NCI-H1092 treated with DMSO at 0.1 percent for 48 hours (cell line): ENCODE measurements at regions not wholly inside any gene's neighbourhood (a gene's known extent, or its start where the extent isn't known, plus 50 kb on each side); places are given as distances from the start of the nearest gene placed in this dataset.

Experiments
- DNase-seq: peaks from one replicate; lab custom pipeline; 2025; lab: John Stamatoyannopoulos, UW

GRCh38 chr11:26162291-26162690, 169.6 kb upstream of the ANO3 start:
- DNase-seq: no peak

- DNase-seq: no peak
Observed at GRCh38 chr11:26186389-26186788, 145.5 kb upstream of the ANO3 start.

- DNase-seq: no peak
Observed at GRCh38 chr11:26187639-26188038, 144.3 kb upstream of the ANO3 start.

- DNase-seq: no peak
Observed at GRCh38 chr11:26188554-26188953, 143.4 kb upstream of the ANO3 start.

GRCh38 chr11:26191193-26191592, 140.7 kb upstream of the ANO3 start:
- DNase-seq: no peak

GRCh38 chr11:26193694-26194365, 138.1 kb upstream of the ANO3 start:
- DNase-seq: no peak

- no peak for DNase-seq
Observed at GRCh38 chr11:26194881-26195280, 137.0 kb upstream of the ANO3 start.

- DNase-seq: no peak
Observed at GRCh38 chr11:26198532-26199096, 133.3 kb upstream of the ANO3 start.

- no peak for DNase-seq
Observed at GRCh38 chr11:26199331-26200095, 132.4 kb upstream of the ANO3 start.

- DNase-seq: no peak
Observed at GRCh38 chr11:26201411-26201810, 130.5 kb upstream of the ANO3 start.

- DNase-seq: no peak
Observed at GRCh38 chr11:26202754-26203153, 129.2 kb upstream of the ANO3 start.

GRCh38 chr11:26204101-26204500, 127.8 kb upstream of the ANO3 start:
- DNase-seq: no peak

- no peak for DNase-seq
Observed at GRCh38 chr11:26204839-26205238, 127.1 kb upstream of the ANO3 start.

- no peak for DNase-seq
Observed at GRCh38 chr11:26219183-26220117, 112.5 kb upstream of the ANO3 start.

- no peak for DNase-seq
Observed at GRCh38 chr11:26225646-26226045, 106.3 kb upstream of the ANO3 start.

GRCh38 chr11:26227301-26227746, 104.6 kb upstream of the ANO3 start:
- DNase-seq: no peak

GRCh38 chr11:26227883-26228502, 103.9 kb upstream of the ANO3 start:
- DNase-seq: no peak

- DNase-seq: no peak
Observed at GRCh38 chr11:26228778-26229177, 103.2 kb upstream of the ANO3 start.

- no peak for DNase-seq
Observed at GRCh38 chr11:26229257-26229656, 102.7 kb upstream of the ANO3 start.

GRCh38 chr11:26229981-26230380, 101.9 kb upstream of the ANO3 start:
- DNase-seq: no peak

- no peak for DNase-seq
Observed at GRCh38 chr11:26231252-26231661, 100.7 kb upstream of the ANO3 start.

- DNase-seq: no peak
Observed at GRCh38 chr11:26234451-26234850, 97.5 kb upstream of the ANO3 start.
